Peyer's patch (tissue), 4 donors: ENCODE measurements at regions not wholly inside any gene's neighbourhood (a gene's known extent, or its start where the extent isn't known, plus 50 kb on each side); places are given as distances from the start of the nearest gene placed in this dataset.

Source experiments
- POLR2A ChIP-seq, 2 donors: fragments of 450-650 bp; IDR thresholded peaks; one replicate each; pipeline ENCODE4 v1.5.1; 2017; ENCODE audit warnings: antibody characterized with exemption in 2 of 2, mild to moderate bottlenecking in 2 of 2, moderate library complexity in 2 of 2
- TF ChIP-seq, protein P1 (sequence below), 6 experiments: fragments of 450-650 bp in 4 of 6; fragments of 200-600 bp in 2 of 6; sonication (generic) in 1 of 6; IDR thresholded peaks; one replicate each; pipeline ENCODE4 v1.5.1; 2017 to 2019; ENCODE audit warnings: antibody characterized with exemption in 6 of 6, mild to moderate bottlenecking in 3 of 6, moderate library complexity in 1 of 6

DNA sequence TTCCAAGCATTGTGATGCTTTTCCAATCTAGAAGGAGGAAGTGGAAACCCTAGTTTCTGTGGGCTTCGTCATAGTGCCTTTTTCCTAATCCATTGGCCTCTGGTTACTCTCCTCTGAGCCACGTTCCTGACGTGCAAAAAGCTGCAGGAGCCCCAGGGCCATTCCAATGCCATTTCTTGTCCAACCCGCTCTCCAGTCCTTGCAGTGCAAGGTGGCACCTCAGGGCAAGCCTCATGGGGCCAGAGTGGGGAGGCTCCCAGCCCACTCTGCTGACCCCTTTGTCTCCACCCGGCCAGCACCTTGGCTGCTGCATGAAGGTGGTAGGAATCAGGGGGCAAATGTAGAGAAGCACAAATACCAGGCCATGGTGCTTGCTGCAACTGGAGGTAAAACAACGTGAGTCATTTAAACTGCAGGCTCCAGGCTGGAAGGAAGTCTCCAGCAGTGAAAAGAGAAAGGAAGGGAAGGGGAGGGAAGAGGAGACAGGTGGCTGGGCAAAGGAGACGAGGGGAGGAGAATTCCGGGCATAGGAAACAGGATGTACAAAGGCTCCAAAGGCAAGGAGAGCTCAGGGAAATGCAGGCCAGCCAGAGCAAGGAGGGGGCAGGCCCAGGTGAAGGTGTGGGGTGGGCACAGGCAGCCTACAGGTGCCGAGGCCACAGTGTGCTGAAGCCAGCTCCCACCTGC lies 168.2 kb upstream of the TNRC6C start:
- no peak for TF ChIP-seq POLR2A (IDR thresholded peaks at IDR 0.05)
- TF ChIP-seq, protein P1, sequence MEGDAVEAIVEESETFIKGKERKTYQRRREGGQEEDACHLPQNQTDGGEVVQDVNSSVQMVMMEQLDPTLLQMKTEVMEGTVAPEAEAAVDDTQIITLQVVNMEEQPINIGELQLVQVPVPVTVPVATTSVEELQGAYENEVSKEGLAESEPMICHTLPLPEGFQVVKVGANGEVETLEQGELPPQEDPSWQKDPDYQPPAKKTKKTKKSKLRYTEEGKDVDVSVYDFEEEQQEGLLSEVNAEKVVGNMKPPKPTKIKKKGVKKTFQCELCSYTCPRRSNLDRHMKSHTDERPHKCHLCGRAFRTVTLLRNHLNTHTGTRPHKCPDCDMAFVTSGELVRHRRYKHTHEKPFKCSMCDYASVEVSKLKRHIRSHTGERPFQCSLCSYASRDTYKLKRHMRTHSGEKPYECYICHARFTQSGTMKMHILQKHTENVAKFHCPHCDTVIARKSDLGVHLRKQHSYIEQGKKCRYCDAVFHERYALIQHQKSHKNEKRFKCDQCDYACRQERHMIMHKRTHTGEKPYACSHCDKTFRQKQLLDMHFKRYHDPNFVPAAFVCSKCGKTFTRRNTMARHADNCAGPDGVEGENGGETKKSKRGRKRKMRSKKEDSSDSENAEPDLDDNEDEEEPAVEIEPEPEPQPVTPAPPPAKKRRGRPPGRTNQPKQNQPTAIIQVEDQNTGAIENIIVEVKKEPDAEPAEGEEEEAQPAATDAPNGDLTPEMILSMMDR (IDR thresholded peaks at IDR 0.05): no peak
